Epithelial cell of proximal tubule (primary cell): ENCODE measurements at regions not wholly inside any gene's neighbourhood (a gene's known extent, or its start where the extent isn't known, plus 50 kb on each side); places are given as distances from the start of the nearest gene placed in this dataset.

ENCODE experiments used
- DNase-seq: peaks from one replicate; pipeline ENCODE4 v3.0.0-alpha.2; 2011; ENCODE audit warnings: low read depth
- H3K4me3 ChIP-seq: 2 replicates; pipeline ENCODE4 v1.5.1; 2011; ENCODE audit warnings: low read depth, mild to moderate bottlenecking, low read length
- CTCF ChIP-seq: conservative IDR thresholded peaks from 2 replicates; pipeline ENCODE4 v1.5.1; 2012; ENCODE audit warnings: low read depth, mild to moderate bottlenecking, low read length

GRCh38 chr2:65885266-65885665 lies 452.9 kb upstream of the SPRED2 start:
- no peak for DNase-seq
- H3K4me3 ChIP-seq: no peak overlapping the region
- TF ChIP-seq CTCF: no peak

DNA sequence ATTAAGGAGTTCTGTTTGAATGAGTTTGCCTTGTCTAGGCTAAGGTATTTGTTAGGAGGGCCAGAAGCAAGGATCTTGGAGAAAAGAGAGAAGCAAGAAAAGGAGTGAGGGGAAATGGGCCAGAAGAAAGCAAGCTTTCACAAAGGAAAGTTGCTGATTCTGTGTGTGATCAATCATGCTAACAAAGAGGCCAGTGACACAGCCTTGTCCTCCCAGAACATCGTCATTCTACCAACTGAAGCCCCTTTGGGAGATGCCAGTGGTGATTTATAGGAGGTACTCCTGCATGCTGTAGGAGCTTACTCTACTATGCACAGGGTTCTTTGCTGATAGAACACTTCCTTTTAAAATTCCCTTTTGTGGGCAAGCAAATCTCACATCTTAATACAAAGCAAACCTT lies 449.2 kb upstream of the SPRED2 start:
- no peak for DNase-seq
- H3K4me3 ChIP-seq: no peak overlapping the region
- TF ChIP-seq CTCF: no peak

DNA sequence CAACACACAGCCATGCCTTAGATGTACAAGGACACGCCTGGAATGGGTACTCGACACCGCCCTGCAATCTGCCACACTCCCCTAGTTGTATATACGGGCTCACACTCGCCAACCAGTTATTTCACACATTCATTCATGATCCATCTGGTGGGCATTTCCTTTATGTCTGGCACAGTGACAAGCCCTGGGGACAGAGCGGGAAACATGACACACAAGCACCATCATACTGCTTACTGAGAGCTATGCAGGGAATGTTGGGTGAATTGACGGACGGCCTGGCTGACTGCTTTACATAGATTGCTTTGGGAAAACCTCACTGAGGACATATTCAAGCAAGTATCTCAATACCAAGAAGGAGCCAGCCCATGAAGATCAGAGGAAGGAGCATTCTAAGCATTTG lies 448.0 kb upstream of the SPRED2 start:
- DNase-seq: no peak

DNA sequence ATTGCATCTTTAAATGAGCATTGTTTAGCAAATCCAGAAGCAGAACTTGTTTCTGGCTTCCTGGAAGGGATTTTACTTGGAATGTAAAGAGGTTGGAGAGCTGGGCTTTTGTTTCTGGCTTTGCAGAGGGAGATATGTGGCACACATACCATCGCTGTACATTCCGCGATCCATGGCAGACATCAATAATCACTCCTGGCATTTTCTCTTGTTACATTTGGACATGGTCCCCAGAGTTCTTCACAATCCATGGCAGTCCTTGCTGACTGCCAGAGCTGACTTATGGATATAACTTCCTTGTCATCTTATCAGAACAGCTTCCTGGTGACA lies 445.6 kb upstream of the SPRED2 start:
- no peak for DNase-seq
- no peak for TF ChIP-seq CTCF
- H3K4me3 ChIP-seq: no peak overlapping the region

More for the DNA sequence above, 448.0 kb upstream of the SPRED2 start:
- H3K4me3 ChIP-seq: no peak overlapping the region
- TF ChIP-seq CTCF: no peak

- no peak for DNase-seq
- TF ChIP-seq CTCF: no peak
- no peak overlapping the region for H3K4me3 ChIP-seq
Measured at GRCh38 chr2:65877331-65878010, 445.1 kb upstream of the SPRED2 start.

GRCh38 chr2:65876114-65876513 lies 443.7 kb upstream of the SPRED2 start:
- no peak for TF ChIP-seq CTCF
- H3K4me3 ChIP-seq: no peak overlapping the region

DNA sequence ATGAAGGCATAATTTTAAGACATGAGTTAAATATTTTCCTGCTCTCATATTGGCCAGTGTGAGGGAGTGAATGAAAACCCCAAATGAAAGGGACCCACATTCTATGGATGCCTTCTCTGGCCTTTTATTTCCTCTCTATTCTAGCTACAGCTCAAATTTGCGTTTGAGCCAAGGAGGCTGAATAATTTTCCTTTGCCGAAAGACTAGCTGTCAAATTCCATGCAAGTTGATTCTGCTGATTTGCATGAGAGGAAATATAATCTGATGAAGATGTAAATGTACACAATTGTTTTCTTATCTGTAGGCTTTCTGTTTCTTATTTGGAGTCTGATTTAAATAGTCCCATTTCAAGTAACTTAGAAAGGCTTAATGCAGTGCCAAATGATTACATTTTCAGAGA lies 438.4 kb upstream of the SPRED2 start:
- DNase-seq: no peak
- no peak overlapping the region for H3K4me3 ChIP-seq
- no peak for TF ChIP-seq CTCF

More at GRCh38 chr2:65876114-65876513, 443.7 kb upstream of the SPRED2 start:
- DNase-seq: no peak
